H1 (cell line): ENCODE measurements at regions not wholly inside any gene's neighbourhood (a gene's known extent, or its start where the extent isn't known, plus 50 kb on each side); places are given as distances from the start of the nearest gene placed in this dataset.

Source experiments
- CTCF ChIA-PET: fragments of 300-600 bp; sonication (Branson Sonifier 250); formaldehyde crosslinking; loops from one replicate; lab custom pipeline; 2021; ENCODE audit not compliant: partially characterized antibody; lab: Charles Lee
- POLR2A ChIA-PET: fragments of 300-600 bp; sonication (Branson Sonifier 250); formaldehyde crosslinking; loops from one replicate; lab custom pipeline; 2021; ENCODE audit warnings: inconsistent platforms; ENCODE audit not compliant: partially characterized antibody; lab: Charles Lee
- DNase-seq, 2 experiments: peaks; one replicate each; pipeline versions ENCODE4 v3.0.0 to v3.0.0-alpha.2; 2010 to 2022; ENCODE audit warnings: low spot score in 2 of 2, low read depth in 1 of 2, mixed read lengths in 1 of 2
- FAIRE-seq: peaks from 2 replicates; lab custom pipeline; 2011; peaks lifted over from hg19 to GRCh38; lab: Jason Lieb, UNC
- H2AFZ ChIP-seq: 2 replicates; pipeline ENCODE4 v1.8.1; 2012; ENCODE audit warnings: low read length, inconsistent platforms
- H2AK5ac ChIP-seq: 2 replicates; pipeline ENCODE4 v1.6.1; 2013; ENCODE audit warnings: low read depth, low read length
- H2BK120ac ChIP-seq: replicated peaks from 2 replicates; pipeline ENCODE3; 2013; ENCODE audit warnings: low read depth, low read length, inconsistent platforms
- H2BK12ac ChIP-seq: 2 replicates; pipeline ENCODE4 v1.6.1; 2013; ENCODE audit warnings: low read depth, low read length
- H2BK15ac ChIP-seq: 2 replicates; pipeline ENCODE4 v1.6.1; 2013; ENCODE audit warnings: low read length
- H2BK20ac ChIP-seq: 2 replicates; pipeline ENCODE4 v1.6.1; 2013; ENCODE audit warnings: low read length
- H2BK5ac ChIP-seq: 2 replicates; pipeline ENCODE4 v1.6.1; 2013; ENCODE audit warnings: low read depth, low read length
- H3K14ac ChIP-seq: 2 replicates; pipeline ENCODE4 v1.6.1; 2013; ENCODE audit warnings: inconsistent platforms; ENCODE audit not compliant: insufficient read length
- H3K18ac ChIP-seq: 2 replicates; pipeline ENCODE4 v1.6.1; 2013; ENCODE audit warnings: low read length; ENCODE audit errors: extremely low read depth
- H3K23ac ChIP-seq: 2 replicates; pipeline ENCODE4 v1.6.1; 2013; ENCODE audit warnings: inconsistent platforms; ENCODE audit not compliant: insufficient read length
- H3K23me2 ChIP-seq: 2 replicates; pipeline ENCODE4 v1.6.1; 2013; ENCODE audit warnings: low read depth, low read length
- H3K27ac ChIP-seq: 2 replicates; pipeline ENCODE4 v1.6.1; 2011; ENCODE audit warnings: low read depth, low read length, inconsistent platforms
- H3K27me3 ChIP-seq, 4 experiments: replicated peaks in 1 of 4; 1 replicate in 1 of 4; 2 replicates in 3 of 4; pipeline versions ENCODE4 v1.6.1 to v1.8.1; 2011 to 2013; ENCODE audit warnings: low read length in 3 of 4, mild to moderate bottlenecking in 3 of 4, inconsistent platforms in 2 of 4, mixed read lengths in 2 of 4, moderate library complexity in 1 of 4; ENCODE audit not compliant: control insufficient read depth in 3 of 4, insufficient read depth in 3 of 4; ENCODE audit errors: extremely low read depth in 1 of 4
- H3K36me3 ChIP-seq, 4 experiments: 2 replicates each; pipeline versions ENCODE4 v1.6.1 to v1.8.1; 2011 to 2013; ENCODE audit warnings: mild to moderate bottlenecking in 4 of 4, low read length in 3 of 4, moderate library complexity in 2 of 4, control low read depth in 1 of 4, inconsistent platforms in 1 of 4; ENCODE audit not compliant: insufficient read depth in 4 of 4, control insufficient read depth in 2 of 4
- H3K4ac ChIP-seq: replicated peaks from 2 replicates; pipeline ENCODE3; 2013; ENCODE audit warnings: low read length, low read depth, mixed read lengths, inconsistent platforms; ENCODE audit not compliant: insufficient read length
- H3K4me1 ChIP-seq, 4 experiments: replicated peaks in 1 of 4; 1 replicate in 1 of 4; 2 replicates in 3 of 4; pipeline versions ENCODE4 v1.6.1 to v1.8.1; 2011 to 2013; ENCODE audit warnings: low read length in 3 of 4, inconsistent platforms in 2 of 4, mixed read lengths in 1 of 4; ENCODE audit not compliant: insufficient read depth in 4 of 4, control insufficient read depth in 3 of 4
- H3K4me2 ChIP-seq, 2 experiments: 2 replicates each; pipeline versions ENCODE4 v1.6.1 to v1.8.1; 2011 to 2013; ENCODE audit warnings: low read depth in 2 of 2, low read length in 2 of 2, control low read depth in 1 of 2, inconsistent platforms in 1 of 2, mild to moderate bottlenecking in 1 of 2; ENCODE audit not compliant: insufficient read depth in 1 of 2
- H3K4me3 ChIP-seq, 4 experiments: fragments of 200-600, 300-600 bp in 1 of 4; sonication (generic), shearing (Covaris generic), sonication (Bioruptor Twin) in 1 of 4; 2 replicates each; pipeline versions ENCODE4 v1.5.1 to v1.8.1; 2011 to 2016; ENCODE audit warnings: low read length in 4 of 4, low read depth in 3 of 4, control low read depth in 2 of 4, inconsistent platforms in 2 of 4, mild to moderate bottlenecking in 2 of 4, mixed read lengths in 1 of 4, moderate library complexity in 1 of 4; ENCODE audit not compliant: insufficient read depth in 2 of 4; ENCODE audit errors: extremely low read depth in 1 of 4
- H3K56ac ChIP-seq: replicated peaks from 2 replicates; pipeline ENCODE3; 2013; ENCODE audit warnings: low read depth, mild to moderate bottlenecking, mixed read lengths, low read length, inconsistent platforms; ENCODE audit not compliant: insufficient read length
- H3K79me1 ChIP-seq: 2 replicates; pipeline ENCODE4 v1.6.1; 2013; ENCODE audit warnings: low read depth, low read length, control low read depth
- H3K79me2 ChIP-seq, 2 experiments: 2 replicates each; pipeline versions ENCODE4 v1.6.1 to v1.8.1; 2012 to 2013; ENCODE audit warnings: low read length in 2 of 2, mild to moderate bottlenecking in 2 of 2, inconsistent platforms in 1 of 2; ENCODE audit not compliant: insufficient read depth in 2 of 2, control insufficient read depth in 1 of 2
- H3K9ac ChIP-seq, 4 experiments: replicated peaks in 1 of 4; 1 replicate in 1 of 4; 2 replicates in 3 of 4; pipeline versions ENCODE4 v1.6.1 to v1.8.1; 2011 to 2013; ENCODE audit warnings: low read depth in 3 of 4, low read length in 3 of 4, control low read depth in 2 of 4, mild to moderate bottlenecking in 2 of 4, moderate library complexity in 2 of 4, inconsistent platforms in 1 of 4; ENCODE audit errors: extremely low read depth in 1 of 4
- H3K9me3 ChIP-seq, 2 experiments: 2 replicates each; pipeline versions ENCODE4 v1.6.1 to v1.8.1; 2012 to 2013; ENCODE audit warnings: mild to moderate bottlenecking in 2 of 2, moderate library complexity in 2 of 2, control low read depth in 1 of 2, inconsistent platforms in 1 of 2, low read depth in 1 of 2, low read length in 1 of 2, mixed read lengths in 1 of 2; ENCODE audit not compliant: insufficient read depth in 2 of 2
- H4K20me1 ChIP-seq, 2 experiments: replicated peaks in 1 of 2; 2 replicates each; pipeline versions ENCODE3 to v1.8.1; 2011 to 2013; ENCODE audit warnings: inconsistent platforms in 2 of 2, low read length in 2 of 2, mild to moderate bottlenecking in 1 of 2; ENCODE audit not compliant: insufficient read depth in 2 of 2, control insufficient read depth in 1 of 2
- H4K5ac ChIP-seq: 2 replicates; pipeline ENCODE4 v1.6.1; 2013; ENCODE audit warnings: low read length, low read depth, mixed read lengths, inconsistent platforms; ENCODE audit not compliant: insufficient read length
- H4K8ac ChIP-seq: 2 replicates; pipeline ENCODE4 v1.8.0; 2013; ENCODE audit warnings: mild to moderate bottlenecking, moderate library complexity, low read length, inconsistent platforms; ENCODE audit not compliant: insufficient read depth; ENCODE audit errors: extremely low read depth
- H4K91ac ChIP-seq: replicated peaks from 2 replicates; pipeline ENCODE3; 2013; ENCODE audit warnings: low read length, mixed read lengths, inconsistent platforms; ENCODE audit not compliant: insufficient read length
- BCL11A ChIP-seq, 2 experiments: IDR thresholded peaks; one replicate each; pipeline ENCODE4 v1.6.1; 2011; ENCODE audit warnings: low read depth in 2 of 2, low read length in 2 of 2, mild to moderate bottlenecking in 2 of 2
- CHD2 ChIP-seq: IDR thresholded peaks from 2 replicates; pipeline ENCODE4 v1.6.1; 2012; ENCODE audit warnings: low read length, improper control_type of control experiment
- EP300 ChIP-seq, 2 experiments: IDR thresholded peaks; 1 replicate in 1 of 2; 2 replicates in 1 of 2; pipeline ENCODE4 v1.6.1; 2011 to 2012; ENCODE audit warnings: low read depth in 2 of 2, low read length in 2 of 2, mild to moderate bottlenecking in 2 of 2, borderline replicate concordance in 1 of 2, inconsistent platforms in 1 of 2, moderate library complexity in 1 of 2
- GABPA ChIP-seq: IDR thresholded peaks from 2 replicates; pipeline ENCODE4 v1.6.1; 2011; ENCODE audit warnings: mild to moderate bottlenecking, low read length, moderate library complexity, borderline replicate concordance; ENCODE audit not compliant: insufficient read depth
- POU5F1 ChIP-seq: IDR thresholded peaks from 2 replicates; pipeline ENCODE4 v1.6.1; 2011; ENCODE audit warnings: low read depth, mild to moderate bottlenecking, low read length, moderate library complexity
- SIRT6 ChIP-seq: IDR thresholded peaks from one replicate; pipeline ENCODE4 v1.7.1; 2012; ENCODE audit warnings: low read length, inconsistent platforms
- SP4 ChIP-seq: IDR thresholded peaks from 2 replicates; pipeline ENCODE4 v1.6.1; 2012; ENCODE audit warnings: low read length, inconsistent platforms
- TAF7 ChIP-seq: optimal IDR thresholded peaks from 2 replicates; pipeline ENCODE3; 2011; ENCODE audit warnings: low read depth, mild to moderate bottlenecking, inconsistent platforms, low read length, moderate library complexity, borderline replicate concordance
- WGBS, 2 experiments: shearing (Covaris generic) in 1 of 2; methylation state at CpG; one replicate each; pipeline versions ENCODE4 v1.1.6 to v1.1.7; 2013 to 2015; ENCODE audit warnings: low lambda C conversion rate in 2 of 2, mixed read lengths in 2 of 2, inconsistent platforms in 1 of 2, low coverage in 1 of 2, missing lambda C conversion rate in 1 of 2; ENCODE audit not compliant: insufficient replicate concordance in 2 of 2, insufficient coverage in 1 of 2, insufficient read length in 1 of 2; ENCODE audit errors: extremely low coverage in 1 of 2, missing lambda C conversion rate in 1 of 2; 5-methylcytosine and 5-hydroxymethylcytosine counted together
- TF ChIP-seq, protein P1 (sequence below): IDR thresholded peaks from 2 replicates; pipeline ENCODE4 v1.6.1; 2012; ENCODE audit warnings: low read length, inconsistent platforms
- TF ChIP-seq, protein P2 (sequence below): IDR thresholded peaks from 2 replicates; pipeline ENCODE4 v1.6.1; 2012; ENCODE audit warnings: inconsistent platforms

DNA sequence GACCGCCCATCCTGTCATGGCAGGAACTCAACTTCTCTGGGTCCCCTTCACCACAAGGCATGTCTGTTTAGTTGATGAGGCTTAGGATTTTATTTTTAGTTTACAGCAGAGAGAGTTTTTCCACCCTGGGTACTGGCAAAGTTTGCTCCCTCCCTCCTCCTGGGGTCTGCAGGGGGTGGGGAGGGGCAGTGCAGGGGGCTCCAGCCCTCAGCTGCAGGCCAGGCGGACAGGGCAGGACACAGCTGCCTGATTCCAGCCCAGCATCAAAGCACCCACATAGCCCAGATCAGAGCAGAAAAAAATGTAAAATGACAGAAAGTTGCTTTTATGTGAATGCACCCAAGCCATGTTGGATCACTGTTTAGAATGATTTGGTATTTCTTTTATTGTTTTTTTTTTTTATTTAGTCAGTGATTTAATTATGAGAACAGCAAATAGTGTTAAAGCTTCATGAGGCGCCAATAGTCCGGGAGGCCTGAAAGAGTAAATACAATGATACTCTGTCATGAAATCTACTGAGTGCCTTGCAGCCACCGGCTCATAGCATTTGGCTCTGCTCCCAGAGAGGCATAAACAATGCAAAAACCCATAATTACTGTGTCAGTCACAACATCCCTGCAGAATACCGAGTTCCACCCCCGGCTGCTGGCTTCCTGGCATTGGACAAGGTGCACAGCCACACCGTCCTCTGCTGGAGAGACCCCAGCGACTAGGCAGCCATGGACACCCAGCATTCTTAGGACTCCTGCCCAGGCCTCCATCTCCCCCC, 923.5 kb downstream of the UQCRFS1 start:
- Histone ChIP-seq H3K4ac (no peak overlapping the region), H3K36me3 (no peaks in the 10 kb centered on the region; a peak in 1 of 8 replicates), H2BK5ac (no peak overlapping the region; the same call in 1 of the 2 replicates), H3K4me2 (no peak overlapping the region), H2BK120ac (no peak overlapping the region), H4K5ac (no peak overlapping the region), H3K27me3 (no peaks in the 10 kb centered on the region), H3K4me1 (peaks cover 8 to 36% (median 27%) of the 10 kb centered on the region in 4 experiments), H3K23ac (no peak overlapping the region), H2BK12ac (no peak overlapping the region; the same call in 1 of the 2 replicates), H3K9me3 (0 out of 4 replicates have a peak, but pooled peaks cover 0 to 2% of the 10 kb centered on the region in 2 experiments), H4K8ac (no peak overlapping the region), H3K9ac (no peak overlapping the region), H2BK15ac (no peak overlapping the region), H2AFZ (no peak overlapping the region), H2AK5ac (no peak overlapping the region), H3K4me3 (no peak overlapping the region), H2BK20ac (peak overlapping the region; percentile 82; the same call in 1 of the 2 replicates), H3K79me2 (no peaks in the 10 kb centered on the region), H4K20me1 (no peaks in the 10 kb centered on the region), H3K56ac (no peak overlapping the region), H4K91ac (no peak overlapping the region), H3K18ac (peak overlapping the region; percentile 25; the same call in 1 of the 2 replicates), H3K27ac (no peak overlapping the region), H3K23me2 (peaks cover 7% of the 10 kb centered on the region; the same call in 1 of the 2 replicates), H3K79me1 (no peaks in the 10 kb centered on the region), H3K14ac (no peak overlapping the region)
- DNase-seq (no peak), FAIRE-seq (no peak)
- POLR2A ChIA-PET: interaction anchor here (0.6 kb wide), 1 partner anchor 18 kb away, joined by 3 read pairs; no protein-coding TSS in a partner anchor
- CTCF ChIA-PET: interaction anchor here (1.4 kb wide), 1 partner anchor 27 kb away, joined by 4 read pairs; no protein-coding TSS in a partner anchor
- 82% methylated on average over 9 of the region's 9 CpGs; no CpG with 5 or more reads in 1 of the 2 experiments for WGBS, 2 experiments
- TF ChIP-seq SIRT6: no peak
- no peak for TF ChIP-seq EP300 (IDR thresholded peaks at IDR 0.05; ENCODE audit: borderline replicate concordance in 1 of 2, low read depth in 2 of 2, low read length in 2 of 2)
- TF ChIP-seq CHD2: no peak
- TF ChIP-seq, protein P1, sequence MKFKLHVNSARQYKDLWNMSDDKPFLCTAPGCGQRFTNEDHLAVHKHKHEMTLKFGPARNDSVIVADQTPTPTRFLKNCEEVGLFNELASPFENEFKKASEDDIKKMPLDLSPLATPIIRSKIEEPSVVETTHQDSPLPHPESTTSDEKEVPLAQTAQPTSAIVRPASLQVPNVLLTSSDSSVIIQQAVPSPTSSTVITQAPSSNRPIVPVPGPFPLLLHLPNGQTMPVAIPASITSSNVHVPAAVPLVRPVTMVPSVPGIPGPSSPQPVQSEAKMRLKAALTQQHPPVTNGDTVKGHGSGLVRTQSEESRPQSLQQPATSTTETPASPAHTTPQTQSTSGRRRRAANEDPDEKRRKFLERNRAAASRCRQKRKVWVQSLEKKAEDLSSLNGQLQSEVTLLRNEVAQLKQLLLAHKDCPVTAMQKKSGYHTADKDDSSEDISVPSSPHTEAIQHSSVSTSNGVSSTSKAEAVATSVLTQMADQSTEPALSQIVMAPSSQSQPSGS: no peak
- TF ChIP-seq GABPA: no peak
- TF ChIP-seq, protein P2, sequence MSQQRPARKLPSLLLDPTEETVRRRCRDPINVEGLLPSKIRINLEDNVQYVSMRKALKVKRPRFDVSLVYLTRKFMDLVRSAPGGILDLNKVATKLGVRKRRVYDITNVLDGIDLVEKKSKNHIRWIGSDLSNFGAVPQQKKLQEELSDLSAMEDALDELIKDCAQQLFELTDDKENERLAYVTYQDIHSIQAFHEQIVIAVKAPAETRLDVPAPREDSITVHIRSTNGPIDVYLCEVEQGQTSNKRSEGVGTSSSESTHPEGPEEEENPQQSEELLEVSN: no peak
- no peak for TF ChIP-seq POU5F1
- no peak for TF ChIP-seq SP4
- TF ChIP-seq BCL11A (IDR thresholded peaks at IDR 0.05; ENCODE audit: low read depth in 2 of 2, low read length in 2 of 2): no peak
- TF ChIP-seq TAF7: no peak
